ENCODE measurements at regions not wholly inside any gene's neighbourhood (a gene's known extent, or its start where the extent isn't known, plus 50 kb on each side); places are given as distances from the start of the nearest gene placed in this dataset.

DNA sequence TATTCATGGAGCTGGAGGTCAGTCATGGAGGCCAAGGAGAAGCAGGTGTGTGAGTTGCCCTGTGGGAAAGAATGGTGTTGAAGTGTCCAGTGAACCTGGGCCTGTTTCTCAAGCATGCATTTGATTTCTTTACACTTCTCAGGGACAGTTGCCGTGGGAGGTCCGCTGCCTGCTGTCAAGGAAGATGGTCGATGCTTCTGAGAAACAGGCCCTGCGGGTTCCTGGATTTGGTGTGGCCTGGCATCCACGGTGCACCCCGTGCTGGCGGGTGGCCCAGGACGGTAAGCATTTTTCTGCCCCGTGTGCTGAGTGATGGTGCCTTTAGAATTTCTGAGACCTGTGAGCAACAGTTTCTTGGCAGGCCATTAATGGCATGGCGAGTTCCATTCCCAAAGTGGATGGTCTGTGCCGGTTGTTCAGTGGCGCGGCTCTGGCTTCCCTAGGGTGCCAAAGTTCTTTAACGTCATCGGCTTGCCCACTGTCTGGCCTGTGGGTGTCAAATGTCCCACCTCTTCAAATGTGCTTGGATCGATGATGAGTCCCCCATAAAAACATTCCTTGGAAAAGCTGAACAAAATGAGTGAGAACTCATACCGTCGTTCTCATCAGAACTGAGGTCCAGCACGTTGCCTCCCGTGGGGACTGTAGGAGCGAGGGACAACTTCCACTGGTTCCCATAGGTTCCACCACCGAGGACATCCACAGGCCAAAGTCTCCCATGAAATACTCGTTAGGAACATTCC is 107.2 kb downstream of the SNRPN start:
- TF ChIP-seq POLR2A (IDR thresholded peaks at IDR 0.05; ENCODE audit: low read depth, low read length) (no peak), FOS (IDR thresholded peaks at IDR 0.05; ENCODE audit: low read depth, low read length) (no peak), RFX5 (IDR thresholded peaks at IDR 0.05; ENCODE audit: low read depth, low read length) (no peak), RCOR1 (IDR thresholded peaks at IDR 0.05; ENCODE audit: insufficient replicate concordance, low read length) (no peak), MAZ (IDR thresholded peaks at IDR 0.05; ENCODE audit: borderline replicate concordance, low read depth, low read length) (no peak), RAD21 (IDR thresholded peaks at IDR 0.05; ENCODE audit: low read length) (no peak), BHLHE40 (IDR thresholded peaks at IDR 0.05; ENCODE audit: low read depth, low read length) (no peak), CHD1 (IDR thresholded peaks at IDR 0.05; ENCODE audit: low read depth, low read length) (no peak), MAFK (IDR thresholded peaks at IDR 0.05; ENCODE audit: low read depth, low read length) (no peak)
- TF ChIP-seq, protein P1, sequence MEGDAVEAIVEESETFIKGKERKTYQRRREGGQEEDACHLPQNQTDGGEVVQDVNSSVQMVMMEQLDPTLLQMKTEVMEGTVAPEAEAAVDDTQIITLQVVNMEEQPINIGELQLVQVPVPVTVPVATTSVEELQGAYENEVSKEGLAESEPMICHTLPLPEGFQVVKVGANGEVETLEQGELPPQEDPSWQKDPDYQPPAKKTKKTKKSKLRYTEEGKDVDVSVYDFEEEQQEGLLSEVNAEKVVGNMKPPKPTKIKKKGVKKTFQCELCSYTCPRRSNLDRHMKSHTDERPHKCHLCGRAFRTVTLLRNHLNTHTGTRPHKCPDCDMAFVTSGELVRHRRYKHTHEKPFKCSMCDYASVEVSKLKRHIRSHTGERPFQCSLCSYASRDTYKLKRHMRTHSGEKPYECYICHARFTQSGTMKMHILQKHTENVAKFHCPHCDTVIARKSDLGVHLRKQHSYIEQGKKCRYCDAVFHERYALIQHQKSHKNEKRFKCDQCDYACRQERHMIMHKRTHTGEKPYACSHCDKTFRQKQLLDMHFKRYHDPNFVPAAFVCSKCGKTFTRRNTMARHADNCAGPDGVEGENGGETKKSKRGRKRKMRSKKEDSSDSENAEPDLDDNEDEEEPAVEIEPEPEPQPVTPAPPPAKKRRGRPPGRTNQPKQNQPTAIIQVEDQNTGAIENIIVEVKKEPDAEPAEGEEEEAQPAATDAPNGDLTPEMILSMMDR (conservative IDR thresholded peaks at IDR 0.05; ENCODE audit: low read depth, low read length) = no peak
- TF ChIP-seq, protein P2, sequence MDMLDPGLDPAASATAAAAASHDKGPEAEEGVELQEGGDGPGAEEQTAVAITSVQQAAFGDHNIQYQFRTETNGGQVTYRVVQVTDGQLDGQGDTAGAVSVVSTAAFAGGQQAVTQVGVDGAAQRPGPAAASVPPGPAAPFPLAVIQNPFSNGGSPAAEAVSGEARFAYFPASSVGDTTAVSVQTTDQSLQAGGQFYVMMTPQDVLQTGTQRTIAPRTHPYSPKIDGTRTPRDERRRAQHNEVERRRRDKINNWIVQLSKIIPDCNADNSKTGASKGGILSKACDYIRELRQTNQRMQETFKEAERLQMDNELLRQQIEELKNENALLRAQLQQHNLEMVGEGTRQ (IDR thresholded peaks at IDR 0.05; ENCODE audit: low read depth, low read length) = no peak
- TF ChIP-seq, protein P3, sequence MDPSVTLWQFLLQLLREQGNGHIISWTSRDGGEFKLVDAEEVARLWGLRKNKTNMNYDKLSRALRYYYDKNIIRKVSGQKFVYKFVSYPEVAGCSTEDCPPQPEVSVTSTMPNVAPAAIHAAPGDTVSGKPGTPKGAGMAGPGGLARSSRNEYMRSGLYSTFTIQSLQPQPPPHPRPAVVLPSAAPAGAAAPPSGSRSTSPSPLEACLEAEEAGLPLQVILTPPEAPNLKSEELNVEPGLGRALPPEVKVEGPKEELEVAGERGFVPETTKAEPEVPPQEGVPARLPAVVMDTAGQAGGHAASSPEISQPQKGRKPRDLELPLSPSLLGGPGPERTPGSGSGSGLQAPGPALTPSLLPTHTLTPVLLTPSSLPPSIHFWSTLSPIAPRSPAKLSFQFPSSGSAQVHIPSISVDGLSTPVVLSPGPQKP (IDR thresholded peaks at IDR 0.05; ENCODE audit: borderline replicate concordance, low read depth, low read length) = no peak
